ENCODE measurements at regions not wholly inside any gene's neighbourhood (a gene's known extent, or its start where the extent isn't known, plus 50 kb on each side); places are given as distances from the start of the nearest gene placed in this dataset.

DNA sequence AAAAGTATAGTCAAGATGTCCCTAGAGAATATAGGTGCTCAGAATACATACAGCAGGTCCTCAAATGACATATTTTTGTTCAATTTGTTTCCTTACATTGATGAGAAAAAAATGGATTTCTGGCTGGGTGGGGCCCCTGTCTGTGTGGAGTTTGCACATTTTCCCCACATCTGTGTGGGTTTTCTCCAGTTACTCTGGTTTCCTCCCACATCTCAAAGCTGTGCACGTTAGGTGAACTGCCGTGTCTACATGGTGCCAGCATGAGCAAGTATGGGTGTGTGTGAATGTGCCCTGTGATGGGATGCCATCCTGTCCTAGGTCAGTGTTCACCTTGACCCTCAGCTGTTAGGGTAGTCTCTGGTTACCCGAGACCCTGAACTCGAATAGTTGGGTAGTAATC, 289.1 kb downstream of the GRIN2B start:
- H3K27ac Mint-ChIP-seq, result no peak overlapping the region
- WGBS (ENCODE audit: insufficient coverage), result no CpG with 5 or more reads among the region's 4 CpGs
- no peaks in the 10 kb centered on the region for H3K9me3 ChIP-seq
- no peaks in the 10 kb centered on the region for H3K36me3 Mint-ChIP-seq
- ChIA-PET POLR2A (no interaction called here), CTCF (no interaction called here)
- no peaks in the 10 kb centered on the region for H3K4me1 ChIP-seq (ENCODE audit: control insufficient read depth in 1 of 2, extremely low read depth in 1 of 2, insufficient read depth in 2 of 2, low read length in 2 of 2)
- peaks cover 0 to 13% (median 0%) of the 10 kb centered on the region in 3 donors for H3K9me3 Mint-ChIP-seq
- H3K4me1 Mint-ChIP-seq, result no peaks in the 10 kb centered on the region
- peaks cover 0 to 2% of the 10 kb centered on the region in 2 experiments for H3K27me3 ChIP-seq (replicated peaks in 1 of 2; ENCODE audit: control insufficient read depth in 2 of 2, extremely low read depth in 1 of 2, insufficient read depth in 2 of 2, low read length in 1 of 2)
- DNase-seq (no peak), ATAC-seq (replicated peaks in 1 of 4) (no peak)
- no peaks in the 10 kb centered on the region for H3K36me3 ChIP-seq (ENCODE audit: control insufficient read depth in 2 of 2, extremely low read depth in 1 of 2, insufficient read depth in 1 of 2, low read length in 1 of 2)
- H3K27me3 Mint-ChIP-seq, result peaks cover 3 to 10% of the 10 kb centered on the region in 2 donors
- no peak overlapping the region for H3K27ac ChIP-seq (ENCODE audit: low read length)
- H3K4me3 ChIP-seq (ENCODE audit: control insufficient read depth in 1 of 2, extremely low read depth in 1 of 2, low read length in 1 of 2), result no peak overlapping the region
- H3K4me3 Mint-ChIP-seq, result no peak overlapping the region

DNA sequence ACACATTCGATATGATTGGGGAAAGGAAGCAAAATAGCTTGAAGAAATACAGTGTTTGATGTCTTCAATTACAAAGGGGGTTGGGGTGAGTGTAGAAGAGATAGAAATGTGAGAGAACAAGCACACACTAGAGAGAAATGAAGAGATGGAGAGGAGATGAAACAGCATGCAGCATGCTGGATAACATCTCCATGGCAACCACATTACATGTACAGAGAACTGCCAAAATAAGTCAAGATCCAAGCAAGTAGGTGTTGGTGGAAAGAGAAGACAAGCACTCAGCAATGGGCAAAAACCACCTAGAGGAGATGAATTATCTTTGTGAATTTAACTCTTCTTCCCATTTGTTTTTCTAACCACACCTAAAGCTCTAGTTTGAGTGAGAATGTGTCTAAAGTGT, 289.8 kb downstream of the GRIN2B start:
- Mint-ChIP-seq H3K27ac (no peak overlapping the region), H3K9me3 (peaks cover 0 to 13% (median 0%) of the 10 kb centered on the region in 3 donors), H3K36me3 (no peaks in the 10 kb centered on the region), H3K27me3 (peaks cover 3 to 10% of the 10 kb centered on the region in 2 donors), H3K4me1 (no peaks in the 10 kb centered on the region), H3K4me3 (no peak overlapping the region)
- no peak overlapping the region for H3K27ac ChIP-seq (ENCODE audit: low read length)
- CTCF ChIA-PET, result no interaction called here
- no peak overlapping the region for H3K4me3 ChIP-seq (ENCODE audit: control insufficient read depth in 1 of 2, extremely low read depth in 1 of 2, low read length in 1 of 2)
- DNase-seq (no peak), ATAC-seq (replicated peaks in 1 of 4) (no peak)
- POLR2A ChIA-PET, result no interaction called here
- H3K4me1 ChIP-seq (ENCODE audit: control insufficient read depth in 1 of 2, extremely low read depth in 1 of 2, insufficient read depth in 2 of 2, low read length in 2 of 2), result no peaks in the 10 kb centered on the region
- no peaks in the 10 kb centered on the region for H3K9me3 ChIP-seq
- H3K36me3 ChIP-seq (ENCODE audit: control insufficient read depth in 2 of 2, extremely low read depth in 1 of 2, insufficient read depth in 1 of 2, low read length in 1 of 2), result no peaks in the 10 kb centered on the region
- no CpG with 5 or more reads among the region's 1 CpG for WGBS (ENCODE audit: insufficient coverage)
- H3K27me3 ChIP-seq (replicated peaks in 1 of 2; ENCODE audit: control insufficient read depth in 2 of 2, extremely low read depth in 1 of 2, insufficient read depth in 2 of 2, low read length in 1 of 2), result peaks cover 0 to 2% of the 10 kb centered on the region in 2 experiments

DNA sequence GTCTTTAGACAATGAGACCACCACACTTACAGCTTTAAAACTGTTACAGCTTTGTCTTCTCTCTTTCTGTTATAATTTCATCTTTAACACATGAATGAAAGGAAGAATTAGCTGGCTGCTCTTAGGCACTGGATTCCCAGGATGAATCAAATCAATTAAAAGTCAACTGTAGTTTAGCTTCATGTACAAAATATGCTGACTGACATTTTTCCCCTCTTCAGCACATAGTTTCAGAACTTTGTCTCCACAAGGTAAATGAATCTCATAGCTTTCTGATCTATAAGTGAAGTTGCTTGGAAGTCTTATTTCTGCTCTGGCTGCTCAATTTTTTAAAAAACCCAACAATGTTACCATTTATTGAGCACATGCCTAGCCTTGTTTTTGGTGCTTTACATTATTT, 293.8 kb downstream of the GRIN2B start:
- no peaks in the 10 kb centered on the region for H3K4me1 Mint-ChIP-seq
- no peak for DNase-seq
- no peaks in the 10 kb centered on the region for H3K4me1 ChIP-seq (ENCODE audit: control insufficient read depth in 1 of 2, extremely low read depth in 1 of 2, insufficient read depth in 2 of 2, low read length in 2 of 2)
- no peak overlapping the region for H3K27ac Mint-ChIP-seq
- H3K36me3 ChIP-seq (ENCODE audit: control insufficient read depth in 2 of 2, extremely low read depth in 1 of 2, insufficient read depth in 1 of 2, low read length in 1 of 2), result no peaks in the 10 kb centered on the region
- POLR2A ChIA-PET, result no interaction called here
- H3K27ac ChIP-seq (ENCODE audit: low read length), result no peak overlapping the region
- peaks cover 0 to 2% of the 10 kb centered on the region in 2 experiments for H3K27me3 ChIP-seq (replicated peaks in 1 of 2; ENCODE audit: control insufficient read depth in 2 of 2, extremely low read depth in 1 of 2, insufficient read depth in 2 of 2, low read length in 1 of 2)
- ATAC-seq (replicated peaks in 1 of 4), result no peak
- H3K36me3 Mint-ChIP-seq, result no peaks in the 10 kb centered on the region
- CTCF ChIA-PET, result no interaction called here
- H3K9me3 Mint-ChIP-seq, result peaks cover 0 to 9% (median 0%) of the 10 kb centered on the region in 3 donors
- no peak overlapping the region for H3K4me3 Mint-ChIP-seq
- peaks cover 5 to 10% of the 10 kb centered on the region in 2 donors for H3K27me3 Mint-ChIP-seq
- H3K9me3 ChIP-seq, result no peaks in the 10 kb centered on the region
- H3K4me3 ChIP-seq (ENCODE audit: control insufficient read depth in 1 of 2, extremely low read depth in 1 of 2, low read length in 1 of 2), result no peak overlapping the region

DNA sequence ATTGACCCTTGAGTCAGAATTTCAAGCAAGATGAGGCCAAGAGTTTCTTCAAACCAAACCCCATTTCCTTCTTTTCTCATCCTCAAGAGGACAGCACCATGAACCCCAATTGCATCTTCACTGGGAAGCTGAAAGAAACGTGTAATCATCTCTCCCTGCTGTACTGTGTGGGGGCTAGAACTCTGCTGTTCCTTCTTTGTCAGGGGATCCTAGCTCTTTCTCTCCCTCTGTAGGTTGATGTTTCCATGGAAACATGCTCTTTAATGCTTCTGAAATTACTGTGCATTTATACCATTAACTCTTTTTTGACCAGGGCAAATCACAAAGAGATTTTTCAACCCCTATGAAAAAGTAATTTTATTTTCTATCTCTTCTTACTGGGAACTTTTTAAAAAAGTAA, 295.1 kb downstream of the GRIN2B start:
- Histone ChIP-seq H3K9me3 (no peaks in the 10 kb centered on the region), H3K27me3 (replicated peaks in 1 of 2; ENCODE audit: control insufficient read depth in 2 of 2, extremely low read depth in 1 of 2, insufficient read depth in 2 of 2, low read length in 1 of 2) (no peaks in the 10 kb centered on the region), H3K27ac (ENCODE audit: low read length) (no peak overlapping the region), H3K36me3 (ENCODE audit: control insufficient read depth in 2 of 2, extremely low read depth in 1 of 2, insufficient read depth in 1 of 2, low read length in 1 of 2) (no peaks in the 10 kb centered on the region), H3K4me1 (ENCODE audit: control insufficient read depth in 1 of 2, extremely low read depth in 1 of 2, insufficient read depth in 2 of 2, low read length in 2 of 2) (no peaks in the 10 kb centered on the region), H3K4me3 (ENCODE audit: control insufficient read depth in 1 of 2, extremely low read depth in 1 of 2, low read length in 1 of 2) (no peak overlapping the region)
- DNase-seq (no peak), ATAC-seq (replicated peaks in 1 of 4) (no peak)
- H3K4me3 Mint-ChIP-seq, result no peak overlapping the region
- peaks cover 0 to 9% (median 0%) of the 10 kb centered on the region in 3 donors for H3K9me3 Mint-ChIP-seq
- peaks cover 5 to 6% of the 10 kb centered on the region in 2 donors for H3K27me3 Mint-ChIP-seq
- WGBS (ENCODE audit: insufficient coverage), result no CpG with 5 or more reads among the region's 1 CpG
- no peak overlapping the region for H3K27ac Mint-ChIP-seq
- CTCF ChIA-PET, result interaction anchor here in 1 of 2 donors (0.6 kb wide), 1 partner anchor 590 kb away, joined by 3 read pairs; no protein-coding TSS in a partner anchor
- H3K36me3 Mint-ChIP-seq, result no peaks in the 10 kb centered on the region
- POLR2A ChIA-PET, result no interaction called here
- no peaks in the 10 kb centered on the region for H3K4me1 Mint-ChIP-seq

DNA sequence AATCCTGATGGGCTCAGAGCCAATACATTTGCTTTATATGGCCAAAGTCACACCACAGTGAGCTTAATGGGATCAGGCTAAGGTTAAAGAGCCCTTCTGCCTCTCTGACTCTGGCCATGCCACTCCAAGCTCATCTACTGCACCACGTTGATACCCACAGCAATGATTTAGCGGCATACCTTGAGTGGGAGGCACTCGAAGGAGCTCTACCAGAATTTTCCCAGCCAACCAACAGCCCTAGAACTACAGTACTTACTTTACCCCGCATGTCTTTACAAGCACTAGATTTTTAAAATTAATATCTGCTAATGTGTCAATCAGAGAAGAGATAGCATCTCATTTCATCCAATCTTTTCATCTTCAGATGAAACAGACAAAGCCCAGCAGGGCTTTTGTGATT, 300.5 kb downstream of the GRIN2B start:
- Histone ChIP-seq H3K9me3 (no peaks in the 10 kb centered on the region), H3K4me1 (ENCODE audit: control insufficient read depth in 1 of 2, extremely low read depth in 1 of 2, insufficient read depth in 2 of 2, low read length in 2 of 2) (no peaks in the 10 kb centered on the region), H3K27me3 (replicated peaks in 1 of 2; ENCODE audit: control insufficient read depth in 2 of 2, extremely low read depth in 1 of 2, insufficient read depth in 2 of 2, low read length in 1 of 2) (no peaks in the 10 kb centered on the region), H3K4me3 (ENCODE audit: control insufficient read depth in 1 of 2, extremely low read depth in 1 of 2, low read length in 1 of 2) (no peak overlapping the region), H3K36me3 (ENCODE audit: control insufficient read depth in 2 of 2, extremely low read depth in 1 of 2, insufficient read depth in 1 of 2, low read length in 1 of 2) (no peaks in the 10 kb centered on the region), H3K27ac (ENCODE audit: low read length) (no peak overlapping the region)
- POLR2A ChIA-PET, result no interaction called here
- H3K36me3 Mint-ChIP-seq, result no peaks in the 10 kb centered on the region
- no peak overlapping the region for H3K27ac Mint-ChIP-seq
- no peaks in the 10 kb centered on the region for H3K9me3 Mint-ChIP-seq
- WGBS (ENCODE audit: insufficient coverage), result 77% methylated on average over 3 of the region's 4 CpGs
- H3K27me3 Mint-ChIP-seq, result peaks cover 0 to 2% of the 10 kb centered on the region in 2 donors
- ATAC-seq (replicated peaks in 1 of 4), result no peak
- H3K4me1 Mint-ChIP-seq, result no peaks in the 10 kb centered on the region
- CTCF ChIA-PET, result no interaction called here
- DNase-seq, result no peak
- no peak overlapping the region for H3K4me3 Mint-ChIP-seq

DNA sequence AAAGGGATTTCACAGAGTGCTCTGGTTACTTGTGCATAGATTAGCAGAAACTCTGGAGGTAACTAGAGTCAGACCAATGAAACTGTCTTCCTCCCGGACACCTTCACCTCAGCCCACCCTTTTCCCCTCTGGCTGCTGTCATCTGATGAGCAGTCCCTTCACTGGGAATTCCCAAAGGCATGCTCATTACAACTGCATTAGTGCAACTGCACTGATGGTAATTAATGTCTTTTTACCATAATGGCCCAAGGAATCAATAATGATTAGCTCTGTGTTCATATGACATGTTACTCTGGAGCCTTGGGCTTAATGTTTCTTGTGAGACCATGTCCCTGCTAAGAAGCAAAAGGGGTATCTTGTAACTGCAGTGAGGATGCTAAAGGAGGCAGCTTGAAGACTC, 304.5 kb downstream of the GRIN2B start:
- Histone ChIP-seq H3K4me1 (ENCODE audit: control insufficient read depth in 1 of 2, extremely low read depth in 1 of 2, insufficient read depth in 2 of 2, low read length in 2 of 2) (no peaks in the 10 kb centered on the region), H3K9me3 (no peaks in the 10 kb centered on the region), H3K36me3 (ENCODE audit: control insufficient read depth in 2 of 2, extremely low read depth in 1 of 2, insufficient read depth in 1 of 2, low read length in 1 of 2) (no peaks in the 10 kb centered on the region), H3K27ac (ENCODE audit: low read length) (no peak overlapping the region), H3K27me3 (replicated peaks in 1 of 2; ENCODE audit: control insufficient read depth in 2 of 2, extremely low read depth in 1 of 2, insufficient read depth in 2 of 2, low read length in 1 of 2) (no peaks in the 10 kb centered on the region), H3K4me3 (ENCODE audit: control insufficient read depth in 1 of 2, extremely low read depth in 1 of 2, low read length in 1 of 2) (no peak overlapping the region)
- no peaks in the 10 kb centered on the region for H3K9me3 Mint-ChIP-seq
- H3K36me3 Mint-ChIP-seq, result no peaks in the 10 kb centered on the region
- ChIA-PET POLR2A (no interaction called here), CTCF (no interaction called here)
- no peak overlapping the region for H3K4me3 Mint-ChIP-seq
- DNase-seq, result no peak
- H3K27me3 Mint-ChIP-seq, result peaks cover 4 to 5% of the 10 kb centered on the region in 2 donors
- ATAC-seq (replicated peaks in 1 of 4), result no peak
- H3K27ac Mint-ChIP-seq, result no peak overlapping the region
- WGBS (ENCODE audit: insufficient coverage), result no CpG with 5 or more reads among the region's 1 CpG
- H3K4me1 Mint-ChIP-seq, result no peaks in the 10 kb centered on the region

DNA sequence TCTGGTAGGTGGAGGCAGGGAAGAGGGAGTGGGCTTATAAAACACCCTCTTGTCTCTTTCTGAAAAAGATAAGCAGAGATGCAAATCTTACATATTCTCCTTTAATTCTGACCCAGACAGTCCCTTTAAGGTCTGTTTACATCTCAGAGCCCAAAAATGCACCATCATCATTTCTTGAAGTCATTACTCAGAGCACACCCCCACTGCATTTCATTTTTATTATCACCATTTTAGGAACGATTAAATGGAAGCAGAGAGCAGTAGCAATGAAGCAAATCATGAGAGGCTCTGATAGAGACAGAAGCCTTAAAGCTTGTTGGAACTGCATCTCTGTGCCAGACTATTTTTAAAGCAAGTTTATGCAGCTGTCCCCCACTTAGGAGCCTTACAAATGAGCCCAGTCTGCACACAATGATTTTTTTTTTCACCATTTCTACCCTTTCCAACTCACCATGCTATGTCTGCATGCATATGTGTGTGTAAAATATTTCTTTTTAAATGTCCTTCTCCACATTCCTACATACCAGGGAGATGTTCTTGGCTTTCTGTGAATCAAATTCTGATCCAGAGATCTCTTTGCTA, 311.0 kb downstream of the GRIN2B start:
- ChIA-PET POLR2A (no interaction called here), CTCF (no interaction called here)
- Histone ChIP-seq H3K36me3 (ENCODE audit: control insufficient read depth in 2 of 2, extremely low read depth in 1 of 2, insufficient read depth in 1 of 2, low read length in 1 of 2) (no peaks in the 10 kb centered on the region), H3K4me1 (ENCODE audit: control insufficient read depth in 1 of 2, extremely low read depth in 1 of 2, insufficient read depth in 2 of 2, low read length in 2 of 2) (no peaks in the 10 kb centered on the region), H3K27me3 (replicated peaks in 1 of 2; ENCODE audit: control insufficient read depth in 2 of 2, extremely low read depth in 1 of 2, insufficient read depth in 2 of 2, low read length in 1 of 2) (no peaks in the 10 kb centered on the region), H3K9me3 (no peaks in the 10 kb centered on the region), H3K27ac (ENCODE audit: low read length) (no peak overlapping the region), H3K4me3 (ENCODE audit: control insufficient read depth in 1 of 2, extremely low read depth in 1 of 2, low read length in 1 of 2) (no peak overlapping the region)
- H3K9me3 Mint-ChIP-seq, result no peaks in the 10 kb centered on the region
- peaks cover 13 to 24% of the 10 kb centered on the region in 2 donors for H3K27me3 Mint-ChIP-seq
- WGBS (ENCODE audit: insufficient coverage), result 60% methylated on average over 1 of the region's 1 CpG
- no peak for DNase-seq
- no peak for ATAC-seq (replicated peaks in 1 of 4)
- no peak overlapping the region for H3K4me3 Mint-ChIP-seq
- no peaks in the 10 kb centered on the region for H3K36me3 Mint-ChIP-seq
- no peak overlapping the region for H3K27ac Mint-ChIP-seq
- H3K4me1 Mint-ChIP-seq, result no peaks in the 10 kb centered on the region
